CD4-positive, alpha-beta T cell (primary cell): ENCODE measurements at regions not wholly inside any gene's neighbourhood (a gene's known extent, or its start where the extent isn't known, plus 50 kb on each side); places are given as distances from the start of the nearest gene placed in this dataset.

Source experiments
- ATAC-seq: fragments of 200-7000 bp; cut with Tn5 transposase; one replicate; pipeline ENCODE4 v1.10.0; 2022; ENCODE audit warnings: mild to moderate bottlenecking; ENCODE audit not compliant: poor library complexity
- CTCF ChIA-PET: fragments of 350-600 bp; sonication (Branson Sonifier 250); formaldehyde crosslinking; loops from one replicate; lab custom pipeline; 2021; ENCODE audit warnings: antibody characterized with exemption, inconsistent platforms; lab: Charles Lee
- POLR2A ChIA-PET: fragments of 350-600 bp; sonication (Branson Sonifier 250); formaldehyde crosslinking; loops from one replicate; lab custom pipeline; 2021; ENCODE audit warnings: antibody characterized with exemption, inconsistent platforms; lab: Charles Lee
- DNase-seq, 14 experiments: peaks; one replicate each; pipeline ENCODE4 v3.0.0-alpha.2; 2013 to 2020; ENCODE audit warnings: mixed read lengths in 2 of 14
- H3K27ac ChIP-seq, 2 donors: one replicate each; pipeline versions ENCODE4 v1.5.1 to v1.7.0; 2013; ENCODE audit warnings: low read length in 2 of 2, low read depth in 1 of 2, mild to moderate bottlenecking in 1 of 2
- H3K27me3 ChIP-seq, 2 experiments: 1 replicate in 1 of 2; 2 replicates in 1 of 2; pipeline versions ENCODE4 v1.6.1 to v1.7.0; 2013; ENCODE audit warnings: low read length in 2 of 2, control low read depth in 1 of 2, mild to moderate bottlenecking in 1 of 2, moderate library complexity in 1 of 2; ENCODE audit not compliant: insufficient read depth in 2 of 2, control insufficient read depth in 1 of 2
- H3K36me3 ChIP-seq: one replicate; pipeline ENCODE4 v1.6.1; 2013; ENCODE audit warnings: low read length, control low read depth; ENCODE audit not compliant: insufficient read depth
- H3K4me1 ChIP-seq: one replicate; pipeline ENCODE4 v1.6.1; 2013; ENCODE audit warnings: low read length, control low read depth; ENCODE audit not compliant: insufficient read depth
- H3K4me3 ChIP-seq: one replicate; pipeline ENCODE4 v1.5.1; 2013; ENCODE audit warnings: mild to moderate bottlenecking, low read length, moderate library complexity
- H3K9me3 ChIP-seq, 2 experiments: 1 replicate in 1 of 2; 2 replicates in 1 of 2; pipeline versions ENCODE4 v1.6.1 to v1.7.0; 2013; ENCODE audit warnings: low read length in 2 of 2, mild to moderate bottlenecking in 2 of 2, control low read depth in 1 of 2, moderate library complexity in 1 of 2; ENCODE audit not compliant: control insufficient read depth in 1 of 2, insufficient read depth in 1 of 2
- H3K27ac Mint-ChIP-seq: one replicate; pipeline ENCODE4 v1.8.0; 2020; ENCODE audit warnings: mixed read lengths
- H3K27me3 Mint-ChIP-seq: one replicate; pipeline ENCODE4 v1.8.0; 2021; ENCODE audit warnings: mixed read lengths
- H3K36me3 Mint-ChIP-seq: one replicate; pipeline ENCODE4 v1.8.0; 2021; ENCODE audit warnings: low read depth, mixed read lengths
- H3K4me1 Mint-ChIP-seq: one replicate; pipeline ENCODE4 v1.8.0; 2021; ENCODE audit warnings: low read depth, mixed read lengths
- H3K4me3 Mint-ChIP-seq: one replicate; pipeline ENCODE4 v1.8.0; 2020; ENCODE audit warnings: mild to moderate bottlenecking, mixed read lengths
- H3K9me3 Mint-ChIP-seq: one replicate; pipeline ENCODE4 v1.8.0; 2020; ENCODE audit warnings: mixed read lengths
- intact Hi-C, 2 experiments: fragments of 100-400 bp; cut with DNase I in 1 of 2; cut with micrococcal nuclease in 1 of 2; formaldehyde crosslinking; loops; one replicate each; pipeline versions ENCODE4 v1.15.1 to v1.9.0; 2023 to 2025; cut with DNase I, micrococcal nuclease
- TF ChIP-seq, protein P1 (sequence below): fragments of 200-600 bp; IDR thresholded peaks from one replicate; pipeline ENCODE4 v1.8.0; 2022; ENCODE audit warnings: antibody characterized with exemption, mild to moderate bottlenecking

DNA sequence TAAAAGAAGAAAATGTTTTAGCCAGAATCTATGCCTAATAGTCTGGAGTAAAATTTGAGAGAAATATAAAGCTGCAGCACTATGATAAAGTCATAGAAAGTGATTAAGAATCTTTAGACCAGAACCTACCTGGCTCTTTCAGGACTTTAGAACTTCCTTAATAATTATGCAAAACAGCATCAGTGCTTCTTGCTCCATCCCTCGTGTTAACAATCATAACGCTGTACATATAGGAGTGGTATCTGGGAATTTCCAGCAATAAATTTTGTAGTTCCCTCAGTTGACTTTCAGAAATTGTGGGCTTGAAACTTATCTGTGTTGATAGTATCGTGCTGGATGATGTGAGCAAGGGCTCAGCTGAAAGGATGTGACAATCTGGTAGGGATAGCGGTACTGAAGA lies 102.1 kb upstream of the RASGEF1B start:
- Histone ChIP-seq H3K4me3 (no peak overlapping the region), H3K27ac (no peak overlapping the region), H3K36me3 (no peaks in the 10 kb centered on the region), H3K9me3 (no peaks in the 10 kb centered on the region), H3K27me3 (no peaks in the 10 kb centered on the region), H3K4me1 (no peaks in the 10 kb centered on the region)
- no peak overlapping the region for H3K4me3 Mint-ChIP-seq
- no peak for DNase-seq
- TF ChIP-seq, protein P1, sequence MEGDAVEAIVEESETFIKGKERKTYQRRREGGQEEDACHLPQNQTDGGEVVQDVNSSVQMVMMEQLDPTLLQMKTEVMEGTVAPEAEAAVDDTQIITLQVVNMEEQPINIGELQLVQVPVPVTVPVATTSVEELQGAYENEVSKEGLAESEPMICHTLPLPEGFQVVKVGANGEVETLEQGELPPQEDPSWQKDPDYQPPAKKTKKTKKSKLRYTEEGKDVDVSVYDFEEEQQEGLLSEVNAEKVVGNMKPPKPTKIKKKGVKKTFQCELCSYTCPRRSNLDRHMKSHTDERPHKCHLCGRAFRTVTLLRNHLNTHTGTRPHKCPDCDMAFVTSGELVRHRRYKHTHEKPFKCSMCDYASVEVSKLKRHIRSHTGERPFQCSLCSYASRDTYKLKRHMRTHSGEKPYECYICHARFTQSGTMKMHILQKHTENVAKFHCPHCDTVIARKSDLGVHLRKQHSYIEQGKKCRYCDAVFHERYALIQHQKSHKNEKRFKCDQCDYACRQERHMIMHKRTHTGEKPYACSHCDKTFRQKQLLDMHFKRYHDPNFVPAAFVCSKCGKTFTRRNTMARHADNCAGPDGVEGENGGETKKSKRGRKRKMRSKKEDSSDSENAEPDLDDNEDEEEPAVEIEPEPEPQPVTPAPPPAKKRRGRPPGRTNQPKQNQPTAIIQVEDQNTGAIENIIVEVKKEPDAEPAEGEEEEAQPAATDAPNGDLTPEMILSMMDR, result no peak
- H3K36me3 Mint-ChIP-seq, result no peaks in the 10 kb centered on the region
- no peak for ATAC-seq
- H3K27ac Mint-ChIP-seq, result no peak overlapping the region
- intact Hi-C loops, result no loop called here
- no peaks in the 10 kb centered on the region for H3K9me3 Mint-ChIP-seq
- ChIA-PET POLR2A (interaction anchor here (0.5 kb wide), 1 partner anchor 21 kb away, joined by 3 read pairs; no protein-coding TSS in a partner anchor), CTCF (no interaction called here)
- H3K4me1 Mint-ChIP-seq, result no peaks in the 10 kb centered on the region
- no peaks in the 10 kb centered on the region for H3K27me3 Mint-ChIP-seq

DNA sequence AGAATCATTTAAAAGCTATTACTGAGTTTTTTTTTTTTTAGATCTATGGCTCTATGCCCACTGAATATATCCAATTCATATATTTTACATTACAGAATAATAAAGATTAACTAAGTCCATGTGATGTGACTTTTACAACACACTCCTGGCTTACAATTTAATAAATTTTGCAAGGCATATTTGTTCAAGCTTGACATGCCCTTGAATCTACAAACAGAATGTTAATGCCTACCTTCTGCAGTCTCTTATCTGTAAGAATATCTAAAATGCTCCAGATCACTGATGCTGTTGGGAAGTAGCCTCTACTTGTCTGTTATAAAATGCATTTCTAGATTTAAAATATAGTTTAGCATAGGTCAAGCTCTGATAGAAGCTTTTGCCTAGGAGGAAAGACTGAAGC lies 100.7 kb upstream of the RASGEF1B start:
- Mint-ChIP-seq H3K4me1 (no peaks in the 10 kb centered on the region), H3K4me3 (no peak overlapping the region), H3K27ac (no peak overlapping the region), H3K27me3 (no peaks in the 10 kb centered on the region), H3K36me3 (no peaks in the 10 kb centered on the region), H3K9me3 (no peaks in the 10 kb centered on the region)
- no peak overlapping the region for H3K4me3 ChIP-seq
- no peak for ATAC-seq
- intact Hi-C loops, result no loop called here
- no peaks in the 10 kb centered on the region for H3K36me3 ChIP-seq
- no peak for DNase-seq
- H3K4me1 ChIP-seq, result no peaks in the 10 kb centered on the region
- H3K27me3 ChIP-seq, result no peaks in the 10 kb centered on the region
- TF ChIP-seq, protein P1, result no peak
- H3K27ac ChIP-seq, result no peak overlapping the region
- H3K9me3 ChIP-seq, result no peaks in the 10 kb centered on the region
- ChIA-PET POLR2A (no interaction called here), CTCF (no interaction called here)

DNA sequence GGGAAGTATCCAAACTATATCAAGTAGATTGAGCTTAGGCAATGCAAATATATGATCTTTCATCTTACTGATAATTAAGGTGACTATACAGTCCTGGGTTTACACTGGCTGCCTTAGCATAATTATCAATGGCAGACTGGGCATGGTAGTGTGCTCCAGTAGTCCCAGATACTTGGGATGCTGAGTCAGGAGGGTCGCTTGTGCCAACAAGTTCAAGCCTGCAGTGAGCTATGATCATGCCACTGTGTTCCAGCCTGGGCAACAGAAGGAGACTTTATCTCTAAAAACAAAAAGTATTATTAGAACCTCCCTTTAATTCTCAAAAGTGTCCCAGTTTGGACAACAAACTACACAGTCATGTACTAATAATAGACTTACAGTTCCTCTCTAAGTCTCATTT lies 99.4 kb upstream of the RASGEF1B start:
- H3K27ac Mint-ChIP-seq, result no peak overlapping the region
- H3K4me3 Mint-ChIP-seq, result no peak overlapping the region
- intact Hi-C loops, result no loop called here
- ChIA-PET CTCF (no interaction called here), POLR2A (no interaction called here)
- no peaks in the 10 kb centered on the region for H3K4me1 Mint-ChIP-seq
- no peak overlapping the region for H3K27ac ChIP-seq
- no peaks in the 10 kb centered on the region for H3K27me3 Mint-ChIP-seq
- H3K4me1 ChIP-seq, result no peaks in the 10 kb centered on the region
- no peaks in the 10 kb centered on the region for H3K36me3 Mint-ChIP-seq
- no peaks in the 10 kb centered on the region for H3K36me3 ChIP-seq
- TF ChIP-seq, protein P1, result no peak
- no peak for ATAC-seq
- H3K9me3 ChIP-seq, result no peaks in the 10 kb centered on the region
- H3K9me3 Mint-ChIP-seq, result no peaks in the 10 kb centered on the region
- H3K4me3 ChIP-seq, result no peak overlapping the region
- no peaks in the 10 kb centered on the region for H3K27me3 ChIP-seq
- no peak for DNase-seq
